HEK293T (cell line): ENCODE measurements at regions not wholly inside any gene's neighbourhood (a gene's known extent, or its start where the extent isn't known, plus 50 kb on each side); places are given as distances from the start of the nearest gene placed in this dataset.

Experiments
- ARNT ChIP-seq: fragments of 450-650 bp; IDR thresholded peaks from 2 replicates; pipeline ENCODE4 v1.6.1; 2017; ENCODE audit warnings: mild to moderate bottlenecking
- BHLHE40 ChIP-seq: fragments of 450-650 bp; IDR thresholded peaks from 2 replicates; pipeline ENCODE4 v1.6.1; 2016; ENCODE audit warnings: mild to moderate bottlenecking, moderate library complexity, borderline replicate concordance
- FOXM1 ChIP-seq: fragments of 450-650 bp; IDR thresholded peaks from 2 replicates; pipeline ENCODE4 v1.6.1; 2017; ENCODE audit warnings: mild to moderate bottlenecking, borderline replicate concordance
- HDGF ChIP-seq: fragments of 450-650 bp; IDR thresholded peaks from 2 replicates; pipeline ENCODE4 v1.6.1; 2017; ENCODE audit warnings: antibody characterized with exemption, borderline replicate concordance
- SP1 ChIP-seq: fragments of 450-650 bp; IDR thresholded peaks from 2 replicates; pipeline ENCODE4 v1.6.1; 2017
- SUZ12 ChIP-seq: fragments of 450-650 bp; IDR thresholded peaks from 2 replicates; pipeline ENCODE4 v1.6.1; 2016; ENCODE audit warnings: mild to moderate bottlenecking
- ZNF384 ChIP-seq: fragments of 450-650 bp; IDR thresholded peaks from 2 replicates; pipeline ENCODE4 v1.6.1; 2016

DNA sequence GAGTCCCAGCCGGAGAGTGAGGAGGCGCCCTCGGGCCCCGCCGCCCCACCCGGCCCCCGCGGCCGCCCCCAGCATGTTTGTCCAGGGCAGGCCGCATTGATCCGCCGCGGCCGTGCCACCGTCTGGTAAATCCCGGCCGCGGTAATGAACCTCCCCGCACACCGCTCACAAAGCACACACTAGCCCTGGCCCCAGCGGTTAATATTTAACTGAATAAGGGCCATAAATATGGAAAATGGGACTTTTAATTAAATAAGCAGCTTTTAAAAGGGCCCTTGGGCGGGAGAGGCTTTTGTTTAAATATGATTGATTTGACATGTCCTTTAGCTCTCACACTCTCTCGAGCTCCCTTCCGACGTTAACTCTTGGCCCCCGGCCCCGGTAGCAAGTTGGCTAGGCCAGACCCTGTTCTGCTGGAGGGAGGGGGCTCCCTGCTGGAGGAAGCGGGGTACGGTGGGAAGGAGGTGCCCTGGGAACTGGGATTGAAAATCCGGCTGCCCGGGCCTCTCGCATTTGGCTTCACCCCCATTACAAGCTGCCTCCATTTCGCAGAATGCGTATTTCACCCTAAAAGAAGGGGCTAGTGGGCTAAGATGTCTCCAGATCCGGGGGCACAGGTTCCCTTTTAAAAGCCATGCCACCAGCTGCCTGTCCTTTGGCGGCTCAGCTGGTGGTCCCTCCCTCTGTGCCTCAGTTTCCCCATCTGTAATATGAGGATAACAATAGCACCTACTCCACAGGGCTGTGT lies 199.8 kb downstream of the RBM19 start:
- TF ChIP-seq FOXM1 (no peak), SUZ12 (no peak), HDGF (no peak), BHLHE40 (no peak), ZNF384 (no peak), ARNT (no peak), SP1 (no peak)
